ENCODE measurements at regions not wholly inside any gene's neighbourhood (a gene's known extent, or its start where the extent isn't known, plus 50 kb on each side); places are given as distances from the start of the nearest gene placed in this dataset.

DNA sequence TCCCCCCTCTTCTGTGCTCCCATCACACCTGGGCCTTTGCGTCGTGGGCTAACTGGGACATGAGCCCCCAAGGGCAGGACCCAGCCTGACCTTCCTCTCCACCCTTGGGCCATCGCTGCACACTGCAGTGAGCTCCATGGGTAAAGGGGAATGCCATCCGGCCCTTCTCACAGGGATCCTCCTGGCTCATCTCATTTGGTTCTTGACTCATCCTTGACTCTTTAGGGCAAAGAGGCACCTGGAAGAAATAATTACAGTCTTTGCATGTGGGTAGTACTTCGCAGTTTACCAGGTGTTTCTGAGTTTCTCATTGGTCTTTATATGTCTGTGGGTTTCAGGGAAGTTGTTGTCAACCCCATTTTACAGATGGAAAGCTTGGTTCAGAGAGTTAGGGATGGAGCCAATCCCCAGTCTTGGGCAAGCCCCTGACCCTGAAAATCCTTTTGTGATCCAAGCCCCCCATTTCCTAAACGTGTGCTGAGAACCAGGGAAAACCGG is 59.3 kb upstream of the ID3 start:
- Histone ChIP-seq H3K9me3 (ENCODE audit: insufficient read depth, low read length) (no peaks in the 10 kb centered on the region), H3K27me3 (ENCODE audit: low read depth, low read length) (peaks cover 25% of the 10 kb centered on the region), H3K4me1 (ENCODE audit: low read length) (peaks cover 18% of the 10 kb centered on the region), H3K79me2 (ENCODE audit: low read length) (no peaks in the 10 kb centered on the region), H2AFZ (ENCODE audit: low read depth, low read length) (no peak overlapping the region), H3K27ac (ENCODE audit: low read length) (no peak overlapping the region), H3K9ac (ENCODE audit: low read length) (no peak overlapping the region), H3K4me3 (ENCODE audit: low read length) (peak overlapping the region; percentile 79; the same call in 1 of the 2 replicates), H3K36me3 (replicated peaks; ENCODE audit: low read depth, low read length) (no peaks in the 10 kb centered on the region), H4K20me1 (ENCODE audit: insufficient read depth, low read length) (no peaks in the 10 kb centered on the region), H3K4me2 (ENCODE audit: low read length) (peak overlapping the region; percentile 98)
- TF ChIP-seq, protein P1, sequence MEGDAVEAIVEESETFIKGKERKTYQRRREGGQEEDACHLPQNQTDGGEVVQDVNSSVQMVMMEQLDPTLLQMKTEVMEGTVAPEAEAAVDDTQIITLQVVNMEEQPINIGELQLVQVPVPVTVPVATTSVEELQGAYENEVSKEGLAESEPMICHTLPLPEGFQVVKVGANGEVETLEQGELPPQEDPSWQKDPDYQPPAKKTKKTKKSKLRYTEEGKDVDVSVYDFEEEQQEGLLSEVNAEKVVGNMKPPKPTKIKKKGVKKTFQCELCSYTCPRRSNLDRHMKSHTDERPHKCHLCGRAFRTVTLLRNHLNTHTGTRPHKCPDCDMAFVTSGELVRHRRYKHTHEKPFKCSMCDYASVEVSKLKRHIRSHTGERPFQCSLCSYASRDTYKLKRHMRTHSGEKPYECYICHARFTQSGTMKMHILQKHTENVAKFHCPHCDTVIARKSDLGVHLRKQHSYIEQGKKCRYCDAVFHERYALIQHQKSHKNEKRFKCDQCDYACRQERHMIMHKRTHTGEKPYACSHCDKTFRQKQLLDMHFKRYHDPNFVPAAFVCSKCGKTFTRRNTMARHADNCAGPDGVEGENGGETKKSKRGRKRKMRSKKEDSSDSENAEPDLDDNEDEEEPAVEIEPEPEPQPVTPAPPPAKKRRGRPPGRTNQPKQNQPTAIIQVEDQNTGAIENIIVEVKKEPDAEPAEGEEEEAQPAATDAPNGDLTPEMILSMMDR (IDR thresholded peaks at IDR 0.05; ENCODE audit: low read depth, low read length), result no peak
- TF ChIP-seq EZH2phosphoT487 (IDR thresholded peaks at IDR 0.05; ENCODE audit: low read depth), result no peak

DNA sequence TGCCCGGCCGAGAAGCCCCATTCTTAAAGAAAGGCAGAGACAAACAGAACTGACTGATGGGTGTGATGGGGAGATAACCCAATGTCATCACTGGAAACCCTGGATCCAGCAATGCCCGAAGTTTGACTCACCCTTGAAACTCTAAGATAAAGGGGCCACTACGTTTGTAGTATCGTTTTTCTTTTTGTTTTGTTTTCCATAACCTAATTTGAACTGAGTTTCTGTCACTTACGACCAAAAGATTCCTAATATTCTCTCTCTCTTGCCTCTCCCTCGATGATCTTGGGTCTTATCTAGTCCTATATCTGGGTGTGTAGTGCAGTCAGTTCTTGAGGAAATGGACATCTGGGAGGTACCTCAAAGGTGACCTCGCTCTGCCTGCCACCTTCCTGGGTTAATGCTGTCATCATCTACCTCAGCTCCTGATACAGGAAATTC is 57.8 kb upstream of the ID3 start:
- Histone ChIP-seq H3K36me3 (replicated peaks; ENCODE audit: low read depth, low read length) (no peaks in the 10 kb centered on the region), H3K27me3 (ENCODE audit: low read depth, low read length) (peaks cover 25% of the 10 kb centered on the region), H3K4me3 (ENCODE audit: low read length) (no peak overlapping the region), H3K4me2 (ENCODE audit: low read length) (no peak overlapping the region), H3K9me3 (ENCODE audit: insufficient read depth, low read length) (peaks cover 8% of the 10 kb centered on the region; the same call in 1 of the 2 replicates), H3K27ac (ENCODE audit: low read length) (no peak overlapping the region), H3K9ac (ENCODE audit: low read length) (no peak overlapping the region), H3K79me2 (ENCODE audit: low read length) (no peaks in the 10 kb centered on the region), H4K20me1 (ENCODE audit: insufficient read depth, low read length) (no peaks in the 10 kb centered on the region), H3K4me1 (ENCODE audit: low read length) (peaks cover 33% of the 10 kb centered on the region), H2AFZ (ENCODE audit: low read depth, low read length) (no peak overlapping the region)
- TF ChIP-seq, protein P1 (IDR thresholded peaks at IDR 0.05; ENCODE audit: low read depth, low read length), result no peak
- TF ChIP-seq EZH2phosphoT487 (IDR thresholded peaks at IDR 0.05; ENCODE audit: low read depth), result no peak

DNA sequence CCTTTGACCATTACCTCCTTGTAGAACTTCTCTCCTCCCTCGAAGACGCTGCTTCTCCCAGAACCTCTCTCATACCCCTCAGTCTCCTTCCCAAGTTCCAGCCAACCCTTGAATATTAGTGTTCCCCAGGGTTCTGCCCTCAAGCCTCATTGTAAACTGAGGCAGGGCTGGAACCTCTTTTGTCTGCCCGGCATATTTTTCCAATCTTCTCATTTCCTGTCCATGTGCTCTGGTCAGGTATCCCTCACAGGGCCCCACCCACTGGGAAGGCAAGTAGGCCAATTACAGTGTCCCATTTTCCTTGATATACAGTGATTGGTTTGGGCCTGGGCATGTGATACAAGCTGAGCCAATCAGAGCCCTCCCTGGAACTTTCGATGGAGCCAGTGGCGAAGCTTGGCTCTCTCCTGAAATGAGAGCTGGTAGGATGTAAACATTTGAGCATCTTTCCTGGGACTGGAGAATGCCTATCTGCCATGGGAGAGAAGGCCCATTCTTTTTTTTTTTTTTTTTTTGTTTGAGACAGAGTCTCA is 57.1 kb upstream of the ID3 start:
- H3K27me3 ChIP-seq (ENCODE audit: low read depth, low read length), result peaks cover 25% of the 10 kb centered on the region
- H3K9ac ChIP-seq (ENCODE audit: low read length), result no peak overlapping the region
- no peaks in the 10 kb centered on the region for H4K20me1 ChIP-seq (ENCODE audit: insufficient read depth, low read length)
- TF ChIP-seq EZH2phosphoT487 (IDR thresholded peaks at IDR 0.05; ENCODE audit: low read depth), result no peak
- TF ChIP-seq, protein P1 (IDR thresholded peaks at IDR 0.05; ENCODE audit: low read depth, low read length), result no peak
- no peaks in the 10 kb centered on the region for H3K79me2 ChIP-seq (ENCODE audit: low read length)
- no peak overlapping the region for H2AFZ ChIP-seq (ENCODE audit: low read depth, low read length)
- H3K4me2 ChIP-seq (ENCODE audit: low read length), result no peak overlapping the region
- no peaks in the 10 kb centered on the region for H3K36me3 ChIP-seq (replicated peaks; ENCODE audit: low read depth, low read length)
- no peak overlapping the region for H3K4me3 ChIP-seq (ENCODE audit: low read length)
- peaks cover 39% of the 10 kb centered on the region for H3K4me1 ChIP-seq (ENCODE audit: low read length)
- peaks cover 9% of the 10 kb centered on the region; the same call in 1 of the 2 replicates for H3K9me3 ChIP-seq (ENCODE audit: insufficient read depth, low read length)
- no peak overlapping the region for H3K27ac ChIP-seq (ENCODE audit: low read length)

DNA sequence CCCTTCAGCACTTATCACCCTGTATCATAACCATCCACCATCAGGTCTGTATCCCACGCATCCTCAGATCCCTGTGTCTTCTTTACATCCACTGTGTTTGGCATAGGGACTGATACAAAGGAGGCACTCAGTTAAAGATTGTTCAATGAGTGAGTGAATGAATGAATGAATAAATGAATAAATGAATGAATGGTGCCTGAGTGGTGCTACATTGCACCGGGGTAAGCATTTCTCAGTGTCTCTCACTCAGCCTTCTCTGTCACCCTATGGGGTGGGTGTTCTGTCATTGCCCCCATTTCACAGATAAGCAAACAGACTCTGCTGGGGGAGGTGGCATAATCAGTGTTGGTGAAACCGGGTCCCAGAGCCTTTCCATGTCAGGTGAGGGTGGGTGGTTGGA is 56.6 kb upstream of the ID3 start:
- Histone ChIP-seq H3K27me3 (ENCODE audit: low read depth, low read length) (peaks cover 24% of the 10 kb centered on the region), H3K4me2 (ENCODE audit: low read length) (no peak overlapping the region), H3K4me1 (ENCODE audit: low read length) (peaks cover 39% of the 10 kb centered on the region), H2AFZ (ENCODE audit: low read depth, low read length) (no peak overlapping the region), H3K4me3 (ENCODE audit: low read length) (no peak overlapping the region), H3K9ac (ENCODE audit: low read length) (no peak overlapping the region), H3K9me3 (ENCODE audit: insufficient read depth, low read length) (peaks cover 9% of the 10 kb centered on the region; the same call in 1 of the 2 replicates), H3K27ac (ENCODE audit: low read length) (no peak overlapping the region), H3K79me2 (ENCODE audit: low read length) (no peaks in the 10 kb centered on the region), H3K36me3 (replicated peaks; ENCODE audit: low read depth, low read length) (no peaks in the 10 kb centered on the region), H4K20me1 (ENCODE audit: insufficient read depth, low read length) (no peaks in the 10 kb centered on the region)
- TF ChIP-seq EZH2phosphoT487 (IDR thresholded peaks at IDR 0.05; ENCODE audit: low read depth), result no peak
- TF ChIP-seq, protein P1 (IDR thresholded peaks at IDR 0.05; ENCODE audit: low read depth, low read length), result no peak

Data from OCI-LY3 (cell line).